ENCODE measurements at regions not wholly inside any gene's neighbourhood (a gene's known extent, or its start where the extent isn't known, plus 50 kb on each side); places are given as distances from the start of the nearest gene placed in this dataset.
A peak's percentile ranks its signal among the peaks of the same experiment; 100 is the strongest.

GRCh38 chr6:154931711-154932424 lies 63.2 kb upstream of the TIAM2 start:
- Histone ChIP-seq H3K27ac (ENCODE audit: low read depth, low read length) (peak overlapping the region; percentile 91), H3K79me2 (ENCODE audit: control insufficient read depth, insufficient read depth, low read length) (no peaks in the 10 kb centered on the region), H3K4me3 (ENCODE audit: low read length) (no peak overlapping the region), H3K27me3 (ENCODE audit: insufficient read depth, low read length, poor library complexity) (no peaks in the 10 kb centered on the region), H4K5ac (ENCODE audit: low read length) (peak overlapping the region; percentile 28), H3K56ac (ENCODE audit: low read length) (peak overlapping the region; percentile 81), H3K4me2 (ENCODE audit: low read length) (no peak overlapping the region), H3K79me1 (ENCODE audit: low read length) (no peaks in the 10 kb centered on the region), H4K8ac (ENCODE audit: low read depth, low read length) (no peak overlapping the region), H3K4me1 (ENCODE audit: control insufficient read depth, low read depth, low read length) (peaks cover 24% of the 10 kb centered on the region), H3K9ac (ENCODE audit: low read length) (no peak overlapping the region), H2BK15ac (replicated peaks; ENCODE audit: low read depth) (no peak overlapping the region), H2BK120ac (ENCODE audit: low read depth, low read length) (peak overlapping the region; percentile 95), H3K18ac (ENCODE audit: low read length) (peak overlapping the region; percentile 97), H3K36me3 (ENCODE audit: control insufficient read depth, insufficient read depth, low read length) (no peaks in the 10 kb centered on the region), H3K4ac (ENCODE audit: low read depth, low read length) (no peak overlapping the region), H2BK5ac (ENCODE audit: low read length) (peak overlapping the region; percentile 97), H2AK5ac (ENCODE audit: low read length) (no peak overlapping the region), H3K23ac (ENCODE audit: low read length) (no peak overlapping the region)
- WGBS (ENCODE audit: extremely low coverage, insufficient coverage, low lambda C conversion rate) = no CpG with 5 or more reads among the region's 4 CpGs
- DNase-seq = peak; percentile 91

- Histone ChIP-seq H2BK5ac (ENCODE audit: low read length) (peak overlapping the region; percentile 76), H3K4me3 (ENCODE audit: low read length) (no peak overlapping the region), H3K36me3 (ENCODE audit: control insufficient read depth, insufficient read depth, low read length) (no peaks in the 10 kb centered on the region), H3K27ac (ENCODE audit: low read depth, low read length) (peak overlapping the region; percentile 82), H3K9ac (ENCODE audit: low read length) (no peak overlapping the region), H2AK5ac (ENCODE audit: low read length) (no peak overlapping the region), H3K18ac (ENCODE audit: low read length) (peak overlapping the region; percentile 97), H3K79me1 (ENCODE audit: low read length) (no peaks in the 10 kb centered on the region), H2BK120ac (ENCODE audit: low read depth, low read length) (peak overlapping the region; percentile 18), H3K4me2 (ENCODE audit: low read length) (no peak overlapping the region), H3K56ac (ENCODE audit: low read length) (peak overlapping the region; percentile 65), H4K5ac (ENCODE audit: low read length) (peak overlapping the region; percentile 28), H2BK15ac (replicated peaks; ENCODE audit: low read depth) (peak overlapping the region; percentile 86), H3K79me2 (ENCODE audit: control insufficient read depth, insufficient read depth, low read length) (no peaks in the 10 kb centered on the region), H4K8ac (ENCODE audit: low read depth, low read length) (no peak overlapping the region), H3K4ac (ENCODE audit: low read depth, low read length) (no peak overlapping the region), H3K4me1 (ENCODE audit: control insufficient read depth, low read depth, low read length) (peaks cover 24% of the 10 kb centered on the region), H3K27me3 (ENCODE audit: insufficient read depth, low read length, poor library complexity) (no peaks in the 10 kb centered on the region), H3K23ac (ENCODE audit: low read length) (no peak overlapping the region)
- DNase-seq = peak; percentile 96
- no CpG with 5 or more reads among the region's 6 CpGs for WGBS (ENCODE audit: extremely low coverage, insufficient coverage, low lambda C conversion rate)
Measured at GRCh38 chr6:154932515-154933027, 62.5 kb upstream of the TIAM2 start.

GRCh38 chr6:154933181-154933827 lies 61.8 kb upstream of the TIAM2 start:
- H3K27ac ChIP-seq (ENCODE audit: low read depth, low read length) = peak overlapping the region; percentile 82
- H3K56ac ChIP-seq (ENCODE audit: low read length) = peak overlapping the region; percentile 49
- no CpG with 5 or more reads among the region's 10 CpGs for WGBS (ENCODE audit: extremely low coverage, insufficient coverage, low lambda C conversion rate)

GRCh38 chr6:154937306-154938220 lies 57.6 kb upstream of the TIAM2 start:
- Histone ChIP-seq H3K4me1 (ENCODE audit: control insufficient read depth, low read depth, low read length) (peaks cover 11% of the 10 kb centered on the region), H2AK5ac (ENCODE audit: low read length) (no peak overlapping the region), H4K8ac (ENCODE audit: low read depth, low read length) (no peak overlapping the region), H3K79me2 (ENCODE audit: control insufficient read depth, insufficient read depth, low read length) (no peaks in the 10 kb centered on the region), H3K4ac (ENCODE audit: low read depth, low read length) (no peak overlapping the region), H2BK15ac (replicated peaks; ENCODE audit: low read depth) (no peak overlapping the region), H3K4me2 (ENCODE audit: low read length) (no peak overlapping the region), H3K56ac (ENCODE audit: low read length) (peak overlapping the region; percentile 74), H3K79me1 (ENCODE audit: low read length) (no peaks in the 10 kb centered on the region), H3K27ac (ENCODE audit: low read depth, low read length) (no peak overlapping the region), H3K9ac (ENCODE audit: low read length) (no peak overlapping the region), H3K23ac (ENCODE audit: low read length) (no peak overlapping the region), H3K4me3 (ENCODE audit: low read length) (no peak overlapping the region), H2BK5ac (ENCODE audit: low read length) (peak overlapping the region; percentile 30), H3K36me3 (ENCODE audit: control insufficient read depth, insufficient read depth, low read length) (no peaks in the 10 kb centered on the region), H4K5ac (ENCODE audit: low read length) (no peak overlapping the region), H3K18ac (ENCODE audit: low read length) (peak overlapping the region; percentile 35), H2BK120ac (ENCODE audit: low read depth, low read length) (no peak overlapping the region), H3K27me3 (ENCODE audit: insufficient read depth, low read length, poor library complexity) (no peaks in the 10 kb centered on the region)
- peak; percentile 50 for DNase-seq
- no CpG with 5 or more reads among the region's 17 CpGs for WGBS (ENCODE audit: extremely low coverage, insufficient coverage, low lambda C conversion rate)

More at GRCh38 chr6:154933181-154933827, 61.8 kb upstream of the TIAM2 start:
- no peaks in the 10 kb centered on the region for H3K79me1 ChIP-seq (ENCODE audit: low read length)
- H4K5ac ChIP-seq (ENCODE audit: low read length) = no peak overlapping the region
- peak; percentile 31 for DNase-seq
- peak overlapping the region; percentile 93 for H2AK5ac ChIP-seq (ENCODE audit: low read length)
- no peak overlapping the region for H3K4me2 ChIP-seq (ENCODE audit: low read length)
- peaks cover 24% of the 10 kb centered on the region for H3K4me1 ChIP-seq (ENCODE audit: control insufficient read depth, low read depth, low read length)
- no peak overlapping the region for H3K4me3 ChIP-seq (ENCODE audit: low read length)
- H2BK15ac ChIP-seq (replicated peaks; ENCODE audit: low read depth) = peak overlapping the region; percentile 86
- no peaks in the 10 kb centered on the region for H3K36me3 ChIP-seq (ENCODE audit: control insufficient read depth, insufficient read depth, low read length)
- H3K18ac ChIP-seq (ENCODE audit: low read length) = peak overlapping the region; percentile 29
- peak overlapping the region; percentile 33 for H2BK5ac ChIP-seq (ENCODE audit: low read length)
- no peak overlapping the region for H4K8ac ChIP-seq (ENCODE audit: low read depth, low read length)
- H2BK120ac ChIP-seq (ENCODE audit: low read depth, low read length) = peak overlapping the region; percentile 18
- H3K4ac ChIP-seq (ENCODE audit: low read depth, low read length) = peak overlapping the region; percentile 76
- no peaks in the 10 kb centered on the region for H3K79me2 ChIP-seq (ENCODE audit: control insufficient read depth, insufficient read depth, low read length)
- H3K27me3 ChIP-seq (ENCODE audit: insufficient read depth, low read length, poor library complexity) = no peaks in the 10 kb centered on the region
- no peak overlapping the region for H3K23ac ChIP-seq (ENCODE audit: low read length)
- H3K9ac ChIP-seq (ENCODE audit: low read length) = no peak overlapping the region

GRCh38 chr6:154938221-154938580 lies 56.9 kb upstream of the TIAM2 start:
- Histone ChIP-seq H4K5ac (ENCODE audit: low read length) (no peak overlapping the region), H3K27ac (ENCODE audit: low read depth, low read length) (no peak overlapping the region), H3K4ac (ENCODE audit: low read depth, low read length) (no peak overlapping the region), H2BK15ac (replicated peaks; ENCODE audit: low read depth) (no peak overlapping the region), H2BK120ac (ENCODE audit: low read depth, low read length) (no peak overlapping the region), H3K27me3 (ENCODE audit: insufficient read depth, low read length, poor library complexity) (no peaks in the 10 kb centered on the region), H3K4me3 (ENCODE audit: low read length) (no peak overlapping the region), H4K8ac (ENCODE audit: low read depth, low read length) (no peak overlapping the region), H3K23ac (ENCODE audit: low read length) (no peak overlapping the region), H2BK5ac (ENCODE audit: low read length) (no peak overlapping the region), H3K36me3 (ENCODE audit: control insufficient read depth, insufficient read depth, low read length) (no peaks in the 10 kb centered on the region), H3K4me2 (ENCODE audit: low read length) (no peak overlapping the region), H2AK5ac (ENCODE audit: low read length) (no peak overlapping the region), H3K79me1 (ENCODE audit: low read length) (no peaks in the 10 kb centered on the region), H3K4me1 (ENCODE audit: control insufficient read depth, low read depth, low read length) (peaks cover 7% of the 10 kb centered on the region), H3K18ac (ENCODE audit: low read length) (no peak overlapping the region), H3K79me2 (ENCODE audit: control insufficient read depth, insufficient read depth, low read length) (no peaks in the 10 kb centered on the region), H3K56ac (ENCODE audit: low read length) (peak overlapping the region; percentile 74), H3K9ac (ENCODE audit: low read length) (no peak overlapping the region)
- DNase-seq = no peak
- no CpG with 5 or more reads among the region's 9 CpGs for WGBS (ENCODE audit: extremely low coverage, insufficient coverage, low lambda C conversion rate)
